Natural killer cell (primary cell): ENCODE measurements at regions not wholly inside any gene's neighbourhood (a gene's known extent, or its start where the extent isn't known, plus 50 kb on each side); places are given as distances from the start of the nearest gene placed in this dataset.

ENCODE experiments used
- ATAC-seq, 3 donors: fragments of 150-1000 bp in 2 of 3; fragments of 200-7000 bp in 1 of 3; cut with Tn5 transposase; 1 replicate in 1 of 3; 2 replicates in 2 of 3; pipeline ENCODE4 v1.10.0; 2021; ENCODE audit warnings: mild to moderate bottlenecking in 2 of 3, moderate library complexity in 2 of 3
- DNase-seq, 2 donors: peaks; one replicate each; pipeline versions ENCODE4 v3.0.0 to v3.0.0-alpha.2; 2013 to 2021; ENCODE audit warnings: mixed read lengths in 1 of 2
- H3K27ac ChIP-seq: one replicate; pipeline ENCODE4 v1.5.1; 2013; ENCODE audit warnings: mild to moderate bottlenecking, low read length
- H3K27me3 ChIP-seq: one replicate; pipeline ENCODE4 v1.6.1; 2013; ENCODE audit warnings: low read length; ENCODE audit not compliant: control insufficient read depth, insufficient read depth
- H3K36me3 ChIP-seq: one replicate; pipeline ENCODE4 v1.6.1; 2013; ENCODE audit warnings: low read length; ENCODE audit not compliant: control insufficient read depth, insufficient read depth
- H3K4me1 ChIP-seq: one replicate; pipeline ENCODE4 v1.6.1; 2013; ENCODE audit warnings: low read length; ENCODE audit not compliant: control insufficient read depth, insufficient read depth
- H3K4me3 ChIP-seq: one replicate; pipeline ENCODE4 v1.5.1; 2013; ENCODE audit warnings: low read length
- H3K9me3 ChIP-seq: one replicate; pipeline ENCODE4 v1.6.1; 2013; ENCODE audit warnings: low read length; ENCODE audit not compliant: control insufficient read depth, insufficient read depth
- H3K27ac Mint-ChIP-seq, 2 donors: one replicate each; pipeline ENCODE4 v1.8.0; 2022; ENCODE audit warnings: mild to moderate bottlenecking in 2 of 2, mixed read lengths in 2 of 2, moderate library complexity in 1 of 2
- H3K27me3 Mint-ChIP-seq, 2 donors: one replicate each; pipeline ENCODE4 v1.8.0; 2022; ENCODE audit warnings: low read depth in 2 of 2, mixed read lengths in 2 of 2
- H3K36me3 Mint-ChIP-seq: one replicate; pipeline ENCODE4 v1.8.0; 2022; ENCODE audit warnings: mixed read lengths
- H3K4me1 Mint-ChIP-seq, 2 donors: one replicate each; pipeline ENCODE4 v1.8.0; 2022; ENCODE audit warnings: mixed read lengths in 2 of 2
- H3K4me3 Mint-ChIP-seq: one replicate; pipeline ENCODE4 v1.8.0; 2022; ENCODE audit warnings: mild to moderate bottlenecking, moderate library complexity, mixed read lengths
- H3K9me3 Mint-ChIP-seq, 2 donors: one replicate each; pipeline ENCODE4 v1.8.0; 2022; ENCODE audit warnings: mixed read lengths in 2 of 2
- WGBS: methylation state at CpG from one replicate; pipeline ENCODE4 v1.1.7; 2013; ENCODE audit warnings: missing lambda C conversion rate; ENCODE audit not compliant: insufficient coverage; 5-methylcytosine and 5-hydroxymethylcytosine counted together
- intact Hi-C: fragments of 100-400 bp; cut with micrococcal nuclease; formaldehyde crosslinking; loops from one replicate; pipeline ENCODE4 v1.14.2; 2022
- TF ChIP-seq, protein P1 (sequence below): fragments of 200-600 bp; IDR thresholded peaks from one replicate; pipeline ENCODE4 v1.8.0; 2022; ENCODE audit warnings: antibody characterized with exemption

DNA sequence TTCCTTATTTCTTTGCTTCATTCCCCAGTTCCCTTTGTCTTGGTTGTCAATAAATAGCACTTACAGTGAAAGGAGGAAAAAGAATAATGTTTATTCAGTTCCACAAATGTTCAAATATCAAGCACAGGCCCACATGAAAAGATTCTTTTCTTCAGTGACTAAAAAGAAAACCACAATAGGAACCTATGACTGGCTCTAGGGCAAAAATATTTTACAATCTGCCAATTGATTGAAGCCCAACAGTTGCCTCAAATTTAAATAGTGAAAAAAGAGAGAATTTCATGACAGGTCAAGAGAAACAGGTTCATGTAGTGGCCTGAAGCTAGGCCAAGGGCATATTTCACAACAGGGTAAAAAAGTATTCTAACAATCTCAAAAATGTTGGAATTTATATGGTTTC lies 553.8 kb downstream of the CENPC start:
- H3K27me3 Mint-ChIP-seq: no peaks in the 10 kb centered on the region
- Histone ChIP-seq H3K4me3 (no peak overlapping the region), H3K27me3 (no peaks in the 10 kb centered on the region), H3K27ac (no peak overlapping the region), H3K9me3 (peaks cover 11% of the 10 kb centered on the region), H3K4me1 (no peaks in the 10 kb centered on the region), H3K36me3 (no peaks in the 10 kb centered on the region)
- H3K9me3 Mint-ChIP-seq: peaks cover 13 to 14% of the 10 kb centered on the region in 2 donors
- DNase-seq (no peak), ATAC-seq (no peak)
- TF ChIP-seq, protein P1, sequence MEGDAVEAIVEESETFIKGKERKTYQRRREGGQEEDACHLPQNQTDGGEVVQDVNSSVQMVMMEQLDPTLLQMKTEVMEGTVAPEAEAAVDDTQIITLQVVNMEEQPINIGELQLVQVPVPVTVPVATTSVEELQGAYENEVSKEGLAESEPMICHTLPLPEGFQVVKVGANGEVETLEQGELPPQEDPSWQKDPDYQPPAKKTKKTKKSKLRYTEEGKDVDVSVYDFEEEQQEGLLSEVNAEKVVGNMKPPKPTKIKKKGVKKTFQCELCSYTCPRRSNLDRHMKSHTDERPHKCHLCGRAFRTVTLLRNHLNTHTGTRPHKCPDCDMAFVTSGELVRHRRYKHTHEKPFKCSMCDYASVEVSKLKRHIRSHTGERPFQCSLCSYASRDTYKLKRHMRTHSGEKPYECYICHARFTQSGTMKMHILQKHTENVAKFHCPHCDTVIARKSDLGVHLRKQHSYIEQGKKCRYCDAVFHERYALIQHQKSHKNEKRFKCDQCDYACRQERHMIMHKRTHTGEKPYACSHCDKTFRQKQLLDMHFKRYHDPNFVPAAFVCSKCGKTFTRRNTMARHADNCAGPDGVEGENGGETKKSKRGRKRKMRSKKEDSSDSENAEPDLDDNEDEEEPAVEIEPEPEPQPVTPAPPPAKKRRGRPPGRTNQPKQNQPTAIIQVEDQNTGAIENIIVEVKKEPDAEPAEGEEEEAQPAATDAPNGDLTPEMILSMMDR: no peak
- no peaks in the 10 kb centered on the region for H3K4me1 Mint-ChIP-seq
- no peak overlapping the region for H3K27ac Mint-ChIP-seq
- H3K36me3 Mint-ChIP-seq: peaks cover 13% of the 10 kb centered on the region
- intact Hi-C loops: no loop called here
- H3K4me3 Mint-ChIP-seq: no peak overlapping the region

- H3K9me3 ChIP-seq: no peaks in the 10 kb centered on the region
- peaks cover 11 to 15% of the 10 kb centered on the region in 2 donors for H3K9me3 Mint-ChIP-seq
- WGBS: 67% methylated on average over 1 of the region's 2 CpGs
- no peak for DNase-seq
- no peaks in the 10 kb centered on the region for H3K27me3 ChIP-seq
- no peak overlapping the region for H3K27ac ChIP-seq
- H3K36me3 Mint-ChIP-seq: no peaks in the 10 kb centered on the region
- no peak overlapping the region for H3K4me3 ChIP-seq
- no peaks in the 10 kb centered on the region for H3K27me3 Mint-ChIP-seq
- no peaks in the 10 kb centered on the region for H3K36me3 ChIP-seq
- no peak for ATAC-seq
- no peak overlapping the region for H3K4me3 Mint-ChIP-seq
- TF ChIP-seq, protein P1: no peak
- intact Hi-C loops: no loop called here
- H3K27ac Mint-ChIP-seq: no peak overlapping the region
- no peaks in the 10 kb centered on the region for H3K4me1 ChIP-seq
- no peaks in the 10 kb centered on the region for H3K4me1 Mint-ChIP-seq
Measured at GRCh38 chr4:66974665-66975064, 570.6 kb downstream of the CENPC start.

- TF ChIP-seq, protein P1: no peak
- no peak overlapping the region for H3K27ac ChIP-seq
- no peaks in the 10 kb centered on the region for H3K36me3 ChIP-seq
- Mint-ChIP-seq H3K4me1 (no peaks in the 10 kb centered on the region), H3K36me3 (no peaks in the 10 kb centered on the region), H3K27me3 (no peaks in the 10 kb centered on the region), H3K4me3 (no peak overlapping the region), H3K9me3 (peaks cover 13 to 18% of the 10 kb centered on the region in 2 donors), H3K27ac (no peak overlapping the region)
- no peak overlapping the region for H3K4me3 ChIP-seq
- no peaks in the 10 kb centered on the region for H3K4me1 ChIP-seq
- WGBS: 84% methylated on average over 1 of the region's 2 CpGs
- H3K9me3 ChIP-seq: no peaks in the 10 kb centered on the region
- DNase-seq (no peak), ATAC-seq (no peak)
- H3K27me3 ChIP-seq: no peaks in the 10 kb centered on the region
- intact Hi-C loops: no loop called here
Measured at GRCh38 chr4:66972087-66972486, 573.2 kb downstream of the CENPC start.

DNA sequence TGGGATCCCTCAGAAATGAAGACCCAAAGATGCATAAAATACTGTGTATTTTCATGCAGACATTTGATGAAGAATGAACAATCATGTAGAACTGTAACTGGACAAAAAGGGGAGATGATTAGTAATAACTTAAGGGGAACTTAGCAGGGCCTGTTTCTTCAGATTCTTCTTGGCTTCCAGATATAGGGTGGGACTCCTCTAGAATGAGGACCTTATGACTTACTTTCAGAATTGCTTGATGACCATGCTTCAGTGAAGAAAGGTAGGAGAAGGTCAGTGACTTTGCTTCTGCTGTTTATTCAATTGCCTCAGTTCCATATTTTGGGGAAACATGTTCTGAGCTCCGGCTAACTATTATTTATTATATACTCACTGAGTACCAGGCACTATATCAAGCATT lies 580.8 kb downstream of the CENPC start:
- peaks cover 3% of the 10 kb centered on the region for H3K9me3 ChIP-seq
- no peak overlapping the region for H3K27ac Mint-ChIP-seq
- intact Hi-C loops: no loop called here
- H3K36me3 Mint-ChIP-seq: no peaks in the 10 kb centered on the region
- no peaks in the 10 kb centered on the region for H3K36me3 ChIP-seq
- no peaks in the 10 kb centered on the region for H3K4me1 Mint-ChIP-seq
- H3K27me3 ChIP-seq: no peaks in the 10 kb centered on the region
- H3K4me3 ChIP-seq: no peak overlapping the region
- no peaks in the 10 kb centered on the region for H3K4me1 ChIP-seq
- DNase-seq (no peak), ATAC-seq (no peak)
- TF ChIP-seq, protein P1: no peak
- WGBS: 76% methylated on average over 1 of the region's 1 CpG
- no peak overlapping the region for H3K27ac ChIP-seq
- H3K4me3 Mint-ChIP-seq: no peak overlapping the region
- H3K27me3 Mint-ChIP-seq: no peaks in the 10 kb centered on the region
- peaks cover 6 to 7% of the 10 kb centered on the region in 2 donors for H3K9me3 Mint-ChIP-seq
